ENCODE measurements at regions not wholly inside any gene's neighbourhood (a gene's known extent, or its start where the extent isn't known, plus 50 kb on each side); places are given as distances from the start of the nearest gene placed in this dataset.
"Not testable (repeated sequence)": the region's sequence is repeated elsewhere in the genome, so short reads cannot be mapped to it uniquely, and the experiment has no call there.

- not testable (repeated sequence) for DNase-seq
Observed at GRCh38 chr7:35853194-35853593, 52.3 kb downstream of the SEPTIN7 start.

- DNase-seq = no peak
Observed at GRCh38 chr7:35854311-35854710, 53.5 kb downstream of the SEPTIN7 start.

GRCh38 chr7:35856175-35856574 lies 55.3 kb downstream of the SEPTIN7 start:
- DNase-seq = no peak

- DNase-seq = no peak
Observed at GRCh38 chr7:35860664-35861063, 59.8 kb downstream of the SEPTIN7 start.

GRCh38 chr7:35865287-35865686 lies 64.4 kb downstream of the SEPTIN7 start:
- no peak for DNase-seq

GRCh38 chr7:35866186-35866585 lies 65.3 kb downstream of the SEPTIN7 start:
- DNase-seq = no peak

GRCh38 chr7:35869117-35869516 lies 68.3 kb downstream of the SEPTIN7 start:
- not testable (repeated sequence) for DNase-seq

GRCh38 chr7:35869810-35870209 lies 69.0 kb downstream of the SEPTIN7 start:
- no peak for DNase-seq

- DNase-seq = no peak
Observed at GRCh38 chr7:35871856-35872255, 71.0 kb downstream of the SEPTIN7 start.

GRCh38 chr7:35874886-35875285 lies 74.0 kb downstream of the SEPTIN7 start:
- no peak for DNase-seq

GRCh38 chr7:35875292-35875691 lies 74.4 kb downstream of the SEPTIN7 start:
- no peak for DNase-seq

GRCh38 chr7:35878351-35878750 lies 77.5 kb downstream of the SEPTIN7 start:
- DNase-seq = no peak

- not testable (repeated sequence) for DNase-seq
Observed at GRCh38 chr7:35887430-35887829, 86.6 kb downstream of the SEPTIN7 start.

GRCh38 chr7:35889001-35889400 lies 88.1 kb downstream of the SEPTIN7 start:
- no peak for DNase-seq

- no peak for DNase-seq
Observed at GRCh38 chr7:35889870-35890269, 89.0 kb downstream of the SEPTIN7 start.

- no peak for DNase-seq
Observed at GRCh38 chr7:35891004-35891830, 90.4 kb downstream of the SEPTIN7 start.

GRCh38 chr7:35893649-35894048 lies 92.8 kb downstream of the SEPTIN7 start:
- no peak for DNase-seq

- no peak for DNase-seq
Observed at GRCh38 chr7:35894721-35895120, 93.9 kb downstream of the SEPTIN7 start.

- no peak for DNase-seq
Observed at GRCh38 chr7:35900651-35901050, 99.8 kb downstream of the SEPTIN7 start.

- no peak for DNase-seq
Observed at GRCh38 chr7:35905555-35905954, 104.7 kb downstream of the SEPTIN7 start.

GRCh38 chr7:35906191-35906908 lies 105.5 kb downstream of the SEPTIN7 start:
- peak; percentile 12 for DNase-seq

- no peak for DNase-seq
Observed at GRCh38 chr7:35908331-35909216, 107.7 kb downstream of the SEPTIN7 start.

- DNase-seq = no peak
Observed at GRCh38 chr7:35909870-35910357, 109.1 kb downstream of the SEPTIN7 start.
